Head of caudate nucleus (tissue), 42 donors: ENCODE measurements at regions not wholly inside any gene's neighbourhood (a gene's known extent, or its start where the extent isn't known, plus 50 kb on each side); places are given as distances from the start of the nearest gene placed in this dataset.
"Not testable (repeated sequence)": the region's sequence is repeated elsewhere in the genome, so short reads cannot be mapped to it uniquely, and the experiment has no call there.

Source experiments
- DNase-seq, 42 donors: peaks; one replicate each; pipeline versions ENCODE4 v3.0.0 to v3.0.0-alpha.2; 2020 to 2021; ENCODE audit warnings: mixed read lengths in 7 of 42
- intact Hi-C: fragments of 100-400 bp; cut with DNase I; formaldehyde crosslinking; loops from one replicate; pipeline ENCODE4 v1.15.0; 2022

DNA sequence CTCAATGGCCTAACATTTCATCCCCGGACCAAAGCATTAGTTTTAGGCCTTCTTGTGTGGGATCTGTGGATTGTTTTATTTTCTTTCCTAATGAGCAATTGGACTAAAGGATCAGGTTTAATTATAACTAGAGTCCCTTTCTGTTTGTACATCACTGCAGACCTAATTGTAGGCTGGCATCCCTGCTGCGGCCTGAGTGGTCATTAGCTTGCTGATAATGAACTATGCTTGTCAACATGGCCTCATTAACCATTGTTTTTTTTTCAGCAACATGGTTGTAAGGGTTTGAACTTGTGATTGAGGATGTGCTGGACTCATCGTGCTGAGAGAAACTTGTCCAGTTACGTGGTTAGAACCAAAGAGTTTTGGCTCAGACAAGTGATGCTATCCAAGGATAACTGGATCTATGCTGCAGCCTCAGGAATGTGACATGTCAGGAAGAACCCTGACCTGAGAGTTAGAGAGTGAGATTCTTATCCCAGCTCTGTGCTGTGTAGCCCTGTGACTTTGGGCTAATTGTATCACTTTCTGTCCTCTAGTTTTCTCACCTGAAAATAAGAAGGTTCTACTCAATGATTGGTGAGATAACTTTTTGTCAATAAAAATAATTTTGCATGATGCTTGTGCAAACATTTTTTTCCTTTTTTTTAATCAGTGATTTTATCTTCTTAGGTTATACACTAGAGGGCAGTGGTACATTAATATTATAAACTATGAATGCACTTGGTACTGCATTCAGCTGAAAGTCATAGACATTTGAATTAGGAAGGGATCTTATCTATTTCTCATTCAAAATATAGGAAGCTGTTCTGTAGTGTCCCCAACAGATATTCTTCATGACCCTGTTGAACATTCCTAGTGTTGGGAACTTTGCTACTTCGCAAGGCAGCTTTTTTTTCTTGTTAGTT lies 140.9 kb downstream of the RNF144B start:
- DNase-seq: no peak
- intact Hi-C loops: no loop called here

DNA sequence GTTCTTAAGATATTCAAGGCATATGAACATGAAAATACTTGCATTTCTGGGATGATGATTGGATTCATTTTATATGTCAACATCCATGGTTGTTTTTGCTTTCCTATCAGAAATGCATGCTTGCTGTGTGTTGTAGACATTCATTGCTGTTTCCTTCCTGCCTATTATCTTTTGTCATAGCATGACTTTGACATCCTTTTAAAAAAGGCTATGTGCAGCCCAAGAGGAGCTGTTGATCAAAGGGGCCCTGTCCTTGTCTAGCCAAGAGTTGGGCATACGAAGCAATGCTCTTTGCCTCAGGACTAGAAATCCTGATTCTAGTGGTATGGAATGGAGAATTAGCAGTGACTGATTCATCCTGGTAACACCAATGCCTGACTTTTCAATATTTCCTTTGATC lies 143.1 kb downstream of the RNF144B start:
- intact Hi-C loops: no loop called here
- no peak for DNase-seq

DNA sequence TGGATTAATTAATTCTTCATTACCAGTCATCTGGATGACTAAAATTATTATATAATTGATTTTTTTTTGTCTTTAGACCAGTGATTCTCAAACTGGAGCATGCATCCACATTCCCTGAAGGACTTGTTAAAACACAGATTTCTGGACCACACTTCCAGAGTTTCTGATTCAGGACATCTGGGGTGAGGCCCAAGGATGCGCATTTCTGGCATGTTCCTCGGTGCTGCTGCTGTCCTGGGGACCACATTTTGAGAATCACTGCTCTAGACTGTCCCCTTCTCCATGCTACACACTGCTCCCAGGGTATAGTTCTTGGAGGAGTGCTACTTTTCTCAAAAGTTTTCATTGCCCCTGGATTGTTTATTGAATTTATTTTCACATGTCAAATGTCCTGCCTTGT lies 145.0 kb downstream of the RNF144B start:
- intact Hi-C loops: no loop called here

DNA sequence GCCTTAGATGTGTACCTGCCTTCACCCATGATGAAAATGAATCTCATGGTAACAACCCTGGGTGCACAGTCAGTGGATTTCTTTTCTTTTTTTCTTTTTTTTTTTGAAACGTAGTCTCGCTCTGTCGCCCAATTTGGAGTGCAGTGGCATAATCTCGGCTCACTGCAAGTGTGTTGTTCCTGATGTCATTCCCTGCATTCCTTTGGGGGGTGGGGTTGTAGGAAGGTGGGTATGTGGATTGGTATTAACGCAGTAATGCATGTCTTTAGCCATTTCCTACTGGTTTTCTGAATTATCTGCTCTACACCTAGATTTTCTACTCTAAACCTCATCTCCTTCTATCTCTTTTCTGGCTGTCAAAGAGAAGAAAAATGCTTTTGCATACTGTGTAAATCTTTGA lies 146.6 kb downstream of the RNF144B start:
- DNase-seq: no peak
- intact Hi-C loops: no loop called here

More for the DNA sequence above, 145.0 kb downstream of the RNF144B start:
- no peak for DNase-seq

DNA sequence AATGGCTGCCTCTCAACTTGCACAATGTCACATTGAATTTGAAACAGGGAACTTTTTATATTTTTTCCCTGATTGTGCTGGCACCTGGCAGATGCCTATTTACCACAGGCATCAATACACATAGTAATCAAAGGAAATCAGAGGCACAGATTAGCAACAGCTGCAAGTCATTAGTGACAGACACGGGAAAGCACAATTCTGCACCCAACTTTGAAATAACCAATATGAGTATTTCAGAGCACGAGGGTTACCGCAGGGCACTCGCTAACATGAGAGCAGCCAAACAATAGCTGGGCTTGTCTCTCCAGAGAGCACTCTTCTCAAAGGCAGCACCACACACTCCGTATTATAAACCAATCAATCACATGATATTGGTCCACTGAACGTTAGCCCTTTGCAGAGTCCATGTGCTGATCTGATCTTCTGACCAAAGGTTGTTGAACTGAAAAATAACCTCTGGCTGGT lies 149.5 kb downstream of the RNF144B start:
- peak in 2 of 42 donors; percentile 7 to 18 for DNase-seq
- intact Hi-C loops: no loop called here

DNA sequence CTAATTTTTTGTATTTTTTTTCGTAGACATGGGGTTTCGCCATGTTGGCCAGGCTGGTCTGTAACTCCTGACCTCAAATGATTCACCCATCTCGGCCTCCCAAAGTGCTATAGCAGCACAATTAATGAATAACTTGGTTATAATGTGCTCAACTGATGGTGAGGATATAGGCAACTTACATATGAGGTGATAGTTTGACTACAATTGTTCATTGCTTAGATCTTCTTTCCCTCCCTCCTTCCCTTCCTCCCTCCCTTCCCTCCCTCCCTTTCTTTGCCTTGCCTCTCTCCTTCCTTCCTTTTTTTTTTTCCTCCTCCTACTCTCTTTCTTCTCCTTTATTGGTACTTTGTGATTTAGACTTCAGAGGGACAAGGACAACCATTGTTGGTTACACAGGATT lies 151.2 kb downstream of the RNF144B start:
- intact Hi-C loops: no loop called here
- no peak for DNase-seq

DNA sequence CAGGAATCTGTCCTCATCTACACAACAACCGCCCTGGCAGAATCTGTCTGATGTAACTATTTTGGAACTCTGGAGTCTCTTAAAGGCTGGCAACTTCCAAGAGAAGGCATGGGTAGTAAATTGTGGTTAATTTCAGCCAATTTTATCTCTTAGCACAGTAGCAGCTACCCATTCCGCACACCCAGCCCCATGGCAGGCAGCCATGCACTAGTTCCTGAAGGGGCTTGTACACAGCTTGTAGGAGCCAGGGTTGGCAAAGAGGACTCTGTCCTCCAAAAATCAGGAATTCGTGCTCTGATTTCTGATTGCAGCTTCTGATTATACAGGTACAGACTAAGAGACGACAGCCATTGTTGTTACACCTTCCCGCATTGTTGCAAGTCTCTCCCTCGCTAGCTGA lies 155.9 kb downstream of the RNF144B start:
- intact Hi-C loops: no loop called here
- DNase-seq: no peak

DNA sequence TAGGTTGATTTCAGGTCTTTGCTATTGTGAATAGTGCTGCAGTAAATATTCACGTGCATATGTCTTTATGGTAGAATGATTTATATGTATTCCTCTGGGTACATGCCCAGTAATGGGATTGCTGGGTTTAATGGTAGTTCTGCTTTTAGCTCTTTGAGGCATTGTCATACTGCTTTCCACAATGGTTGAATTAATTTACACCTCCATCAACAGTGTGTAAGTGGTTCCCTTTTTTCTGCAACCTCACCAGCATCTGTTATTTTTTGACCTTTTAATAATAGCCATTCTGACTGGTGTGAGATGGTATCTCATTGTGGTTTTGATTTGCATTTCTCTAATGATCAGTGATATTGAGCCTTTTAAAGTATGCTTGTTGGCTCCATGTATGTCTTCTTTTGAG lies 158.0 kb downstream of the RNF144B start:
- DNase-seq, intact Hi-C loops: not testable (repeated sequence)

DNA sequence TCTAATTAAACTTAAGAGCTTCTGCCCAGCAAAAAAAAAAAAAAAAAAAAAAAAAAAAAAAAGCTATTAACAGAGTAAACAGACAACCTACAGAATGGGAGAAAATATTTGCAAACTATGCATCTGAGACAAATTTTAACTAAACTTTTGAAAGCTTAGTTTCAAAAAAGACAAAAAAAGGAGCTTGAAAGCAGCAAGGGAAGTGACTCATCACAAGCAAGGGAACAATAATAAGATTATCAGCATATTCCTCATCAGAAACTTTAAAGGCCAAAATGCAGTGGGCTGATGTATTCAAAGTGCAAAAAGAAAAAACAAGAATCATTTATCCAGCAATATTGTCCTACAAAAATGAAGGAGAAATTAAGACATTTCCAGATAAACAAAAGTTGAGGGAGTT lies 158.6 kb downstream of the RNF144B start:
- DNase-seq: no peak
- intact Hi-C loops: no loop called here

DNA sequence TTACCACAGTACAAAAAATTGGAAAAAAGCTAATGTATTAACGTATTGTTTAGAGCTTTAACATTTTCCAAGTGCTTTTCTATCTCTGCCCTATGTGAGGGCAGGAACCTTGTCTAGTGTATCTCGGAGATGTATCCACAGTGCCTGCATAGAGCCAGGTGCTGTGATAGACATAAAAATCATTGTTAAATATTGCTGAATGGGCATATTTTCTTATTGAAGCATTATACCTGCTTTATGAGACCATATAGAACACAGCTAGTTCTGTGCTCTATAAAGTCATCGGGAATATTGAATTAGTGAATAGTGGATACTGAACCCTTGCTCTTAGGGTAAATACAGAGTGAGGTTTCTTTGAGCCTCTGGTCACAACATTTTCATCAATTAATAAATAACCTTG lies 163.0 kb downstream of the RNF144B start:
- intact Hi-C loops: no loop called here
- DNase-seq: no peak

DNA sequence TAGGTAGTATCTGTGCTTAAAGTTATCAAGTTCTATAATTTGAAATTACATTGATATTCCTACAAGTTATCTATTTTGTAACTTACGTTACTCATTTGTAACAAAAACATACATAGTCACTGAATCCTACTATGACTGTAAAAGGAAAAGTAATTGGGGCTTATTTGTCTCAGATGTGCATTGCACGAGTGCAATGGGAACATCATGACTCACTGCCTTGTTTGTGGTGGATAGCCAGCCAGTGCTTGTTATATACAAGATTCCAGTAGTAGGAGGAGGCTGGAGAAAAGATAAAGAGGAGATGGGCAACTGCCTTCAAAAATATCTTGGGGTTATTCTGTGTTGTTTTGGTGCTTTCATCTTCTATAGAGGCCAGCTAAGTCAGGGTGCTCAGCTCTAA lies 164.1 kb downstream of the RNF144B start:
- intact Hi-C loops: no loop called here
- no peak for DNase-seq

DNA sequence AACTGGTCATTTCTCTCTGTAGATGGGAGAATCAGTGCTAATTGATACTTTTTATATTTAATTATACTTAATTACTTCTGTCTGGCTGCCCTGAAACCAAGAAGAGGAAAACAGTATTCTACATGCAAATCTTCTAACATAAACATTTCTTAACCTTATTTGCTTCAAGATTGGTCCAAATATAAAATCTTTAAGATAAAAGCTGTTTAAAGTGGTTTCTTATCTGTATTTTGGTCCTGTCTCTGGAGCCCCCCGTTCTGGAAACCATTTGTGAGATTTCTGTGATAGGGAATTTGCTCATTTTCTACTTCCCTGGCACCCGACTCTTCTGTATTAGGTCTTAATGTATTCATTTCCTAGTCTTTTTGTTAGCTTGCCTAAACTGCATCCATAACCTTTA lies 168.6 kb downstream of the RNF144B start:
- no peak for DNase-seq
- intact Hi-C loops: no loop called here

DNA sequence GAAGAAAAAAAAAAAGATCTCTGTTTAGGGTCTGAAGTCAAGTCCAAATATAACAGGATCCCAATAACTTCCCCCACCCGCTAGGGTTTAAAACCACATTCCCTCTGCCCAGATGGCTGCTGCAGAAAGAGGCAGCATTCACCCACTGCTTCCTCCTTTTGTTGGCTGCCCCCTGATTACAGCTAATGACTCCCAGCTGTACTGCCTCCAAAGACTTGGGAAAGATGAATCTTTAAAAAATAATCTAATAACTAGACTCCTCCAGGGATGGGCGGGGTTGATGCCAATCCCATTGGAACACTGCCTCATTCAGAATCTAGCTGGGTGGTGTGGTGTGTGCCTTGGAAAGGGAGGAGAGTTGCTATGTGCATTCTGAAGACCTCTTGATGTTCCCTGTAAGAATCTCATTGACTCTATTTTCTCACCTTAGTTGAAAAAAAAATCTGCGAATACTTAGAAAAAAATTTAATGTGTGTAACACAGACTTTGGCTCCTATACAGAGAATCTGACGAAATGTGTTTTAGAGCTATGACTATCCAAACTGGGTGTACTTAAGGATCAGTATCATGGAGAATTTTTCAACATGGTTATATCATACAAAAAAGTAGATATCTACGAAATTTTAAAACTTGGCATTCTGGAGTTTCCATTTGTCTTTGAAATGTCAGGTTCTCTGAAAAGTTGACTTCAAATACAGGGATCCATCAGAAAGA lies 174.0 kb downstream of the RNF144B start:
- intact Hi-C loops: no loop called here
- no peak for DNase-seq

DNA sequence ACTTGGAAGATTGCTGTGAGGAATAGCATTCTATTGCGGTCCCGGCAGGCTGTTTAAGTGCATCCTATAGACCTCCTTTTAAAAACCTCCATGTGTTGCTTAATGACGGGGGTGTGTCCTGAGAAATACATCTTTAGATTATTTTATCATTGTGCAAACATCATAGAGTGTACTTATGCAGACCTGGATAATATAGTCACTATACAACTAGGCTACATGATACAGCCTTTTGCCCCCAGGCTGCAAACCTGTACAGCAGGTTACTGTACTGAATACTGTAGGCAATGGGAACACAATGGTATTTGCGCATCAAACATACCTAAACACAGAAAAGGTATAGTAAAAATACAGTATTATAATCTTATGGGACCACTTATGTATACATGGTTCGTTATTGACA lies 175.6 kb downstream of the RNF144B start:
- intact Hi-C loops: no loop called here
- no peak for DNase-seq

DNA sequence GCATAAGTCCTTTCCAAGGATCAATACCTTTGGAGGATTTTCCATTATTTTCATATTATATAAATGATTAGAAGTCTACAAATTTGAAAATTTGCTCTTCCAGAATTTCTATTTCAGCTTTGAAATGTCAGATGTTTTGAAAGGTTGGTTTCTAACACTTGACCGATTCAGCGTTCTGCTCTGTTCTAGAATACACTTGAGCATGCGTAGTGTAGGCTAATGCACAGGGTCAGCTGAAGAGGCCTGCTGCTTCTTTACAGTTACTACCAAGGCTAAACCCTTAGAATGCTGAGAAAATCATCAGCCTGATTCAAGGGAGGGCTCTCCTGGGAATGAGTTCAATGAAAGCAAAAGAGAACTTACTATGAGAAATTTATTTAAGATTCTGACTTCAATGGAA lies 177.6 kb downstream of the RNF144B start:
- intact Hi-C loops: no loop called here
- DNase-seq: no peak

DNA sequence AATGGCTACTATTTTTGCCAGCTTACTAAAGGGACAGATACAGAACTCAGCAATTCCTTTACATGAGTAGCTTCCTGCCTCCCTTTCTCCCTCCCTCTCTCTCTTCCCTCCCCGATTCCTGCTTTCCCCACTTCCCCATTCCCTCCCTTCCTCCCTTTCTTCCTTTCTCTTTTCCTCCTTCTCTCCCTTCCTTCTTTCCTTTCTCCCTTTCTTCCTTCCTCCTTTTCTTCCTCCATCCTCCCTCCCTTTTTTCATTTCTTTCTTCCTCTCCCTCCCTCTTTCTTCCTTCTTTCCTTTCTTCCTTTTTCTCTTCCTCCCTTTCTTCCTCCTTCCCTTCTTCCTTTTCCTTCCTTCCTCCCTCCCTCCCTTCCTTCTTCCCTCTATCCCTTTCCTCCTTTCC lies 178.1 kb downstream of the RNF144B start:
- intact Hi-C loops: no loop called here

DNA sequence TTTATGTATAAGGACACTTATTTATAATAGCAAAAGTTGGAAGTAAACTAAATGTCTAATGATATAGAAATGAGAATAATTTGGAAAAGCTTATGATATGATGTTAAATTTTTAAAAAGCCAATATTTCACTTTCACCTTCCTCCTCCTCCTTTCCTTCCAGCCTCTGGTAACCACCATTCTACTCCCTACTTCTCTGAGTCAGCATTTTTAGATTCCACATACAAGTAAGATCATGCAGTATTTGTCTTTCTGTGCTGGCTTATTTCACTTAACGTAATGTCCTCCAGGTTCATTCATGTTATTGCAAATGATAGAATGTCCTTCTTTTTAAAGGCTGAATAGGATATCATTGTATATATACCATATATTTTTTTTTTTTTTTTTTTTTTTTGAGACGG lies 180.2 kb downstream of the RNF144B start:
- no peak for DNase-seq
- intact Hi-C loops: no loop called here

More for the DNA sequence above, 178.1 kb downstream of the RNF144B start:
- no peak for DNase-seq

DNA sequence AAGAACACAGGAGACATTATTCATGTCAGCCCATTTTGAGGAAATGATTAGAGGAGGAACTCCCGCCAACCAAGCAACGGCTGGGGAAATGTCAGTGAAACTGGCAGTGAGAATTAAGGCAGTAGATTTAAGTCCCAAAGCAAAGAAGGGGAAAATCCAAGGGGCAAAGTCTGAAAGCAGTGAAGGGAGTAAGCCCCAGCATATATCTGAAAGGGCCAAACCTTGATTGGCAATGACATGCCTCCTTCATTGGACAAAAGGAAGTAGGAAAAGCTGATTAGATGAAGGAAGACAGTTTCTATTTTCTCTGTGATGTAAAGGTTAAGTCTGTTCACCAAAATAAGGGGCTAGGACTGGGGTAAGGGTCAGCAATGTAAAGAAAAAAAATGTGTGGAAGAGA lies 190.3 kb downstream of the RNF144B start:
- DNase-seq: no peak
- intact Hi-C loops: no loop called here

DNA sequence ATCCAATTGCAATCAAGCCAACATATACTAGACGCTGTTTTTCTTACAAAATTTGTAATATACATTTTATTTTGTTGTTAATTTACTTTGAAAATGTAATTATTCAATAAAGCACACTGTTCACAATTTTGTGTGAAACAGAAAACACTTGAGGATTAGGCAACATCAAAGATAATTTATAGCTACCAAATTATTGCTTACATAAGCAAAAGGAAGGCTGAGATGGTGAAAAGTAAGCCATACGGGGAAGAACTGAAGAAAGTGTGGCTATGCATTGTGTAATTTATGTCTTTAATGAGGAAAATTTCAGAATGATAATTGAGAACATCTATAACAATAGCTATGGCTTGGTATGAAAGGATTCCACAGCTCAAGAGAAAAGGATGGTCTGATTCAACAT lies 192.0 kb downstream of the RNF144B start:
- intact Hi-C loops: no loop called here
- DNase-seq: no peak

DNA sequence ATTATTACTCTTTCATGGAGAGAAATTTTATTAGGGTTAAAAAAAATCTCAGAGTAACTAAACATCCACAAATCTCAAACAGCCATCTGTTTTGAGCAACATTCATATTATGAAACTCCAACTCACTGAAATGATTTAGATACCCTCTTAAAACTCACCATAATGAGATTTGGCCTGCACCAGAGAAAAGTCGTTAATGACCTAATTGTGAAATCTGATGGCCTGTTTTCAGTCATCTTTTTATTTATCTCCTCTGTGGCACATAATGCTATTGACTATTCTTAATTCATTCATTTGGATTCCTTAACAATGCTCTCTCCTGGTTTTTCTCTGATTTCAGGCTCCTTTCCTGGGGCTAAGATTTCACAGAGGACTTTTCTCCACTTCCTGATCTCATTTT lies 192.7 kb downstream of the RNF144B start:
- intact Hi-C loops: no loop called here
- DNase-seq: no peak

DNA sequence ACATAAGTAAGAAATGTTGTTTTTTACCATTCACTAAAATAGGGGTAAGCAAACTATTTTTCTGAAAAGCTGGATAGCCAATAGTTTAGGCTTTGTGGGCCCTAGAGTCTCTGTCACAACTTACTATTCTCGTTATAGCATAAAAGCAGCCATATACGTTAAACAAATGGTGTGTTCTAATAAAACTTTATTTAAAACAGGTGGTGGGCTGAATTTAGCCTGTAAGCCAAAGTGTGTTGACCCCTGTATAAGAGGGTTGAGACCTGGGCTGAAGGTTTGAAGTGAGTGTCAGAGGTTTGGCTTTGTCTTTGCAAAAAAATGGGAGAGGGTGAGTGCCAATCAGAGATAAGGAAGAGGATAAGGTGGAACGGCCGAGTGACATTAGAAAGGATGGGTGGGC lies 197.2 kb downstream of the RNF144B start:
- intact Hi-C loops: no loop called here
- DNase-seq: no peak
